ENCODE measurements at regions not wholly inside any gene's neighbourhood (a gene's known extent, or its start where the extent isn't known, plus 50 kb on each side); places are given as distances from the start of the nearest gene placed in this dataset.

DNA sequence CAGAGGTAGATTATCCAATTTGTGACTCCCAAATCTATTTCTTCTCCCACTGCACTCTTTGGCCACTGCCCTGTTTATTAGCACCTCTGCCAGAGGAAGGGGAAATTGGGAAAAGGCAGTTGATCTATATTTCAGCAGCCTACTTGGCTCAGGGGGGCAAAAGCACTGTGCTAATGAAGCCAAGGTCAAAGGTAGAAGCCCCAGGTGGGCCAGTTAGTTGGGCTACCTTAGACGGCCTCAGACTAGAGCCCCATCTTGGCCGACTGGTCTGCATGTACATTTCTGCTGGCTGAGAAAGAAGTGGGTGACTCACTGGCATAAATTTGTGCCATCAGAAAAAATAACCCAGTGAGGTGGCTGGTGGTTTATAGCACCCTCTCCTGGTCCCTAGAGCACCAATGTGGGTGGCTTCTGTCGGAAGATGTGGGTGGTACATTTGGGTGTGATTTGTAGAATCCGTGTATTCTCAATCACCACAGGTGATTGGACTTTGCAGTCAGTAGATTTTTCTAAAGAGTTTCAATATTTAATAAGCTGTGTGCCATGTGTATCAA, 293.3 kb upstream of the MKI67 start:
- TF ChIP-seq, protein P1, sequence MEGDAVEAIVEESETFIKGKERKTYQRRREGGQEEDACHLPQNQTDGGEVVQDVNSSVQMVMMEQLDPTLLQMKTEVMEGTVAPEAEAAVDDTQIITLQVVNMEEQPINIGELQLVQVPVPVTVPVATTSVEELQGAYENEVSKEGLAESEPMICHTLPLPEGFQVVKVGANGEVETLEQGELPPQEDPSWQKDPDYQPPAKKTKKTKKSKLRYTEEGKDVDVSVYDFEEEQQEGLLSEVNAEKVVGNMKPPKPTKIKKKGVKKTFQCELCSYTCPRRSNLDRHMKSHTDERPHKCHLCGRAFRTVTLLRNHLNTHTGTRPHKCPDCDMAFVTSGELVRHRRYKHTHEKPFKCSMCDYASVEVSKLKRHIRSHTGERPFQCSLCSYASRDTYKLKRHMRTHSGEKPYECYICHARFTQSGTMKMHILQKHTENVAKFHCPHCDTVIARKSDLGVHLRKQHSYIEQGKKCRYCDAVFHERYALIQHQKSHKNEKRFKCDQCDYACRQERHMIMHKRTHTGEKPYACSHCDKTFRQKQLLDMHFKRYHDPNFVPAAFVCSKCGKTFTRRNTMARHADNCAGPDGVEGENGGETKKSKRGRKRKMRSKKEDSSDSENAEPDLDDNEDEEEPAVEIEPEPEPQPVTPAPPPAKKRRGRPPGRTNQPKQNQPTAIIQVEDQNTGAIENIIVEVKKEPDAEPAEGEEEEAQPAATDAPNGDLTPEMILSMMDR (IDR thresholded peaks at IDR 0.05; ENCODE audit: borderline replicate concordance, extremely low read depth, low read length, poor library complexity, severe bottlenecking), result no peak
- TF ChIP-seq EZH2 (IDR thresholded peaks at IDR 0.05; ENCODE audit: borderline replicate concordance, low read depth, low read length, severe bottlenecking), result no peak
